ENCODE measurements at regions not wholly inside any gene's neighbourhood (a gene's known extent, or its start where the extent isn't known, plus 50 kb on each side); places are given as distances from the start of the nearest gene placed in this dataset.
"Not testable (repeated sequence)": the region's sequence is repeated elsewhere in the genome, so short reads cannot be mapped to it uniquely, and the experiment has no call there.

- peaks cover 26% of the 10 kb centered on the region for H3K27me3 Mint-ChIP-seq
- no peaks in the 10 kb centered on the region for H3K36me3 ChIP-seq (ENCODE audit: control insufficient read depth, insufficient read depth, low read length)
- H3K27ac ChIP-seq (ENCODE audit: insufficient read depth, low read length, poor library complexity, severe bottlenecking): no peak overlapping the region
- no peaks in the 10 kb centered on the region for H3K4me1 ChIP-seq (ENCODE audit: control insufficient read depth, insufficient read depth, low read length, poor library complexity, severe bottlenecking)
- H3K27ac Mint-ChIP-seq: no peak overlapping the region
- H3K4me3 Mint-ChIP-seq: no peak overlapping the region
- H3K36me3 Mint-ChIP-seq: peaks cover 4% of the 10 kb centered on the region
- peaks cover 0 to under 1% (median 0%) of the 10 kb centered on the region in 7 donors for H3K9me3 Mint-ChIP-seq
- ATAC-seq (ENCODE audit: low read depth in 2 of 2): no peak
- H3K4me3 ChIP-seq (ENCODE audit: low read depth, low read length): no peak overlapping the region
- H3K4me1 Mint-ChIP-seq: peaks cover 0 to under 1% (median 0%) of the 10 kb centered on the region in 4 donors
- H3K9me3 ChIP-seq (ENCODE audit: control insufficient read depth in 2 of 2, low read length in 2 of 2): no peaks in the 10 kb centered on the region
- DNase-seq: no peak
- peaks cover 4% of the 10 kb centered on the region for H3K27me3 ChIP-seq (ENCODE audit: control insufficient read depth, insufficient read depth, low read length)
These were observed 59.0 kb upstream of the ZNF532 start for GRCh38 chr18:58805467-58806187.

GRCh38 chr18:58806826-58807714 lies 57.6 kb upstream of the ZNF532 start:
- no peak for ATAC-seq (ENCODE audit: low read depth in 2 of 2)
- no peak overlapping the region for H3K4me3 Mint-ChIP-seq
- H3K9me3 Mint-ChIP-seq: no peaks in the 10 kb centered on the region
- H3K4me1 Mint-ChIP-seq: no peaks in the 10 kb centered on the region
- Histone ChIP-seq H3K4me3 (ENCODE audit: low read depth, low read length) (no peak overlapping the region), H3K9me3 (ENCODE audit: control insufficient read depth in 2 of 2, low read length in 2 of 2) (no peaks in the 10 kb centered on the region), H3K36me3 (ENCODE audit: control insufficient read depth, insufficient read depth, low read length) (no peaks in the 10 kb centered on the region), H3K27ac (ENCODE audit: insufficient read depth, low read length, poor library complexity, severe bottlenecking) (no peak overlapping the region), H3K27me3 (ENCODE audit: control insufficient read depth, insufficient read depth, low read length) (peaks cover 4% of the 10 kb centered on the region), H3K4me1 (ENCODE audit: control insufficient read depth, insufficient read depth, low read length, poor library complexity, severe bottlenecking) (no peaks in the 10 kb centered on the region)
- H3K36me3 Mint-ChIP-seq: peaks cover 4% of the 10 kb centered on the region
- DNase-seq: no peak
- peaks cover 30% of the 10 kb centered on the region for H3K27me3 Mint-ChIP-seq
- H3K27ac Mint-ChIP-seq: no peak overlapping the region

- ATAC-seq (ENCODE audit: low read depth in 2 of 2) (no peak), DNase-seq (no peak)
- H3K9me3 ChIP-seq (ENCODE audit: control insufficient read depth in 2 of 2, low read length in 2 of 2): no peaks in the 10 kb centered on the region
- no peaks in the 10 kb centered on the region for H3K36me3 ChIP-seq (ENCODE audit: control insufficient read depth, insufficient read depth, low read length)
- H3K9me3 Mint-ChIP-seq: no peaks in the 10 kb centered on the region
- H3K4me3 ChIP-seq (ENCODE audit: low read depth, low read length): no peak overlapping the region
- H3K4me3 Mint-ChIP-seq: no peak overlapping the region
- no peak overlapping the region for H3K27ac Mint-ChIP-seq
- no peaks in the 10 kb centered on the region for H3K4me1 Mint-ChIP-seq
- H3K36me3 Mint-ChIP-seq: peaks cover 4% of the 10 kb centered on the region
- H3K4me1 ChIP-seq (ENCODE audit: control insufficient read depth, insufficient read depth, low read length, poor library complexity, severe bottlenecking): no peaks in the 10 kb centered on the region
- peaks cover 4% of the 10 kb centered on the region for H3K27me3 ChIP-seq (ENCODE audit: control insufficient read depth, insufficient read depth, low read length)
- peaks cover 30% of the 10 kb centered on the region for H3K27me3 Mint-ChIP-seq
- H3K27ac ChIP-seq (ENCODE audit: insufficient read depth, low read length, poor library complexity, severe bottlenecking): no peak overlapping the region
These were observed 56.9 kb upstream of the ZNF532 start for GRCh38 chr18:58807766-58808165.

- no peaks in the 10 kb centered on the region for H3K4me1 ChIP-seq (ENCODE audit: control insufficient read depth, insufficient read depth, low read length, poor library complexity, severe bottlenecking)
- H3K4me3 ChIP-seq (ENCODE audit: low read depth, low read length): no peak overlapping the region
- Mint-ChIP-seq H3K4me3 (no peak overlapping the region), H3K27me3 (peaks cover 31% of the 10 kb centered on the region), H3K27ac (no peak overlapping the region), H3K9me3 (no peaks in the 10 kb centered on the region), H3K36me3 (peaks cover 4% of the 10 kb centered on the region), H3K4me1 (no peaks in the 10 kb centered on the region)
- ATAC-seq (ENCODE audit: low read depth in 2 of 2) (no peak), DNase-seq (no peak)
- peaks cover 4% of the 10 kb centered on the region for H3K27me3 ChIP-seq (ENCODE audit: control insufficient read depth, insufficient read depth, low read length)
- H3K36me3 ChIP-seq (ENCODE audit: control insufficient read depth, insufficient read depth, low read length): no peaks in the 10 kb centered on the region
- no peak overlapping the region for H3K27ac ChIP-seq (ENCODE audit: insufficient read depth, low read length, poor library complexity, severe bottlenecking)
- no peaks in the 10 kb centered on the region for H3K9me3 ChIP-seq (ENCODE audit: control insufficient read depth in 2 of 2, low read length in 2 of 2)
These were observed 56.3 kb upstream of the ZNF532 start for GRCh38 chr18:58808349-58808748.

- not testable (repeated sequence) for H3K4me3 ChIP-seq (ENCODE audit: low read depth, low read length); H3K27ac ChIP-seq (ENCODE audit: insufficient read depth, low read length, poor library complexity, severe bottlenecking); H3K4me1 ChIP-seq (ENCODE audit: control insufficient read depth, insufficient read depth, low read length, poor library complexity, severe bottlenecking); H3K4me1 Mint-ChIP-seq; H3K9me3 Mint-ChIP-seq; H3K27ac Mint-ChIP-seq; ATAC-seq (ENCODE audit: low read depth in 2 of 2); H3K36me3 ChIP-seq (ENCODE audit: control insufficient read depth, insufficient read depth, low read length); H3K9me3 ChIP-seq (ENCODE audit: control insufficient read depth in 2 of 2, low read length in 2 of 2); H3K36me3 Mint-ChIP-seq; H3K27me3 ChIP-seq (ENCODE audit: control insufficient read depth, insufficient read depth, low read length); DNase-seq; H3K4me3 Mint-ChIP-seq
- H3K27me3 Mint-ChIP-seq: peaks cover 43% of the 10 kb centered on the region
These were observed 52.8 kb upstream of the ZNF532 start for GRCh38 chr18:58811859-58812258.

GRCh38 chr18:58813105-58813504 lies 51.6 kb upstream of the ZNF532 start:
- H3K9me3 ChIP-seq (ENCODE audit: control insufficient read depth in 2 of 2, low read length in 2 of 2): no peaks in the 10 kb centered on the region
- no peaks in the 10 kb centered on the region for H3K27me3 ChIP-seq (ENCODE audit: control insufficient read depth, insufficient read depth, low read length)
- Mint-ChIP-seq H3K9me3 (no peaks in the 10 kb centered on the region), H3K27ac (no peak overlapping the region), H3K27me3 (peaks cover 47% of the 10 kb centered on the region), H3K4me1 (peaks cover 0 to 6% (median 1%) of the 10 kb centered on the region in 4 donors), H3K36me3 (no peaks in the 10 kb centered on the region), H3K4me3 (no peak overlapping the region)
- H3K4me3 ChIP-seq (ENCODE audit: low read depth, low read length): no peak overlapping the region
- no peaks in the 10 kb centered on the region for H3K4me1 ChIP-seq (ENCODE audit: control insufficient read depth, insufficient read depth, low read length, poor library complexity, severe bottlenecking)
- ATAC-seq (ENCODE audit: low read depth in 2 of 2) (no peak), DNase-seq (no peak)
- no peak overlapping the region for H3K27ac ChIP-seq (ENCODE audit: insufficient read depth, low read length, poor library complexity, severe bottlenecking)
- H3K36me3 ChIP-seq (ENCODE audit: control insufficient read depth, insufficient read depth, low read length): no peaks in the 10 kb centered on the region

- Mint-ChIP-seq H3K4me1 (peaks cover under 1 to 12% (median 2%) of the 10 kb centered on the region in 4 donors), H3K4me3 (no peak overlapping the region), H3K9me3 (no peaks in the 10 kb centered on the region), H3K27me3 (peaks cover 49% of the 10 kb centered on the region), H3K36me3 (no peaks in the 10 kb centered on the region), H3K27ac (no peak overlapping the region)
- Histone ChIP-seq H3K9me3 (ENCODE audit: control insufficient read depth in 2 of 2, low read length in 2 of 2) (no peaks in the 10 kb centered on the region), H3K4me3 (ENCODE audit: low read depth, low read length) (no peak overlapping the region), H3K4me1 (ENCODE audit: control insufficient read depth, insufficient read depth, low read length, poor library complexity, severe bottlenecking) (no peaks in the 10 kb centered on the region), H3K27me3 (ENCODE audit: control insufficient read depth, insufficient read depth, low read length) (no peaks in the 10 kb centered on the region), H3K36me3 (ENCODE audit: control insufficient read depth, insufficient read depth, low read length) (no peaks in the 10 kb centered on the region), H3K27ac (ENCODE audit: insufficient read depth, low read length, poor library complexity, severe bottlenecking) (no peak overlapping the region)
- DNase-seq (no peak), ATAC-seq (ENCODE audit: low read depth in 2 of 2) (no peak)
These were observed 51.0 kb upstream of the ZNF532 start for GRCh38 chr18:58813561-58814225.

Measured in CD4-positive, CD25-positive, alpha-beta regulatory T cell (primary cell).